ENCODE measurements at regions not wholly inside any gene's neighbourhood (a gene's known extent, or its start where the extent isn't known, plus 50 kb on each side); places are given as distances from the start of the nearest gene placed in this dataset.

DNA sequence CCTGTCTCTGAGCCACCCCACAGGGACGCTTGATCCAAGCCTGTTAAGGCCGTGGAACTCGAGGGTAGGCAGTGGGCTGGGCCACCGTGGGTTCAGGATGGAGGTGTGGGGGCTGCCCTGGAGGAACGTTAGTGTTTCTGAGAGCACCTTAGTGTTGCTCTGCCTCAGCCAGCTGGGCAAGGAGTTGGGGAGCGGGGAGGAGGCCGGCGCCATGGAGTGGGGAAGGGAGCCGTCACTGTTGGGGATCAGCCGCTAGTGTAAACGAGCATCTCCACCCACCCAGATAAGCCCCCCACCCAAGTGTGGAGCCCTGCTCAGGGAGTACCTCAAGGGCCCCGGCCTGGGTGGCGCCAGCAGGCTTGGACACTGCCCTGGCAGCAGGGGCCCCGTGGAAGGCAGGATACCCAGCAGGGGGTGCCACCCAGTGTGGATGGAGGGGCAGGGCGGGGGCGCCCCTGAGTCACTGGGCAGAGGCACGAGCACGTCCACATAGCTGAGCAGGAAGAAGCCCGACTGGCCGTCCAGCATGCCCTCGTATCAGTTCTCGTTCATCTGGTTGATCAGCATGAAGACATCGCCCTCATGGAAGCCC, 98.6 kb downstream of the KPNA2 start:
- DNase-seq (ENCODE audit: low read depth in 1 of 2, low spot score in 1 of 2): no peak
- Histone ChIP-seq H3K36me3 (no peaks in the 10 kb centered on the region), H3K9me3 (ENCODE audit: low read depth) (no peaks in the 10 kb centered on the region), H3K27ac (no peak overlapping the region), H3K4me3 (no peak overlapping the region), H3K27me3 (no peaks in the 10 kb centered on the region), H3K4me1 (ENCODE audit: low read depth) (peaks cover 15% of the 10 kb centered on the region)
- TF ChIP-seq, protein P1, sequence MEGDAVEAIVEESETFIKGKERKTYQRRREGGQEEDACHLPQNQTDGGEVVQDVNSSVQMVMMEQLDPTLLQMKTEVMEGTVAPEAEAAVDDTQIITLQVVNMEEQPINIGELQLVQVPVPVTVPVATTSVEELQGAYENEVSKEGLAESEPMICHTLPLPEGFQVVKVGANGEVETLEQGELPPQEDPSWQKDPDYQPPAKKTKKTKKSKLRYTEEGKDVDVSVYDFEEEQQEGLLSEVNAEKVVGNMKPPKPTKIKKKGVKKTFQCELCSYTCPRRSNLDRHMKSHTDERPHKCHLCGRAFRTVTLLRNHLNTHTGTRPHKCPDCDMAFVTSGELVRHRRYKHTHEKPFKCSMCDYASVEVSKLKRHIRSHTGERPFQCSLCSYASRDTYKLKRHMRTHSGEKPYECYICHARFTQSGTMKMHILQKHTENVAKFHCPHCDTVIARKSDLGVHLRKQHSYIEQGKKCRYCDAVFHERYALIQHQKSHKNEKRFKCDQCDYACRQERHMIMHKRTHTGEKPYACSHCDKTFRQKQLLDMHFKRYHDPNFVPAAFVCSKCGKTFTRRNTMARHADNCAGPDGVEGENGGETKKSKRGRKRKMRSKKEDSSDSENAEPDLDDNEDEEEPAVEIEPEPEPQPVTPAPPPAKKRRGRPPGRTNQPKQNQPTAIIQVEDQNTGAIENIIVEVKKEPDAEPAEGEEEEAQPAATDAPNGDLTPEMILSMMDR (IDR thresholded peaks at IDR 0.05; ENCODE audit: low read depth, low read length): no peak

- TF ChIP-seq, protein P1 (IDR thresholded peaks at IDR 0.05; ENCODE audit: low read depth, low read length): no peak
- Histone ChIP-seq H3K27me3 (no peaks in the 10 kb centered on the region), H3K9me3 (ENCODE audit: low read depth) (no peaks in the 10 kb centered on the region), H3K4me1 (ENCODE audit: low read depth) (peaks cover 9% of the 10 kb centered on the region), H3K36me3 (no peaks in the 10 kb centered on the region), H3K27ac (no peak overlapping the region), H3K4me3 (no peak overlapping the region)
- DNase-seq (ENCODE audit: low read depth in 1 of 2, low spot score in 1 of 2): no peak
Observed at GRCh38 chr17:68134731-68135130, 99.2 kb downstream of the KPNA2 start.

DNA sequence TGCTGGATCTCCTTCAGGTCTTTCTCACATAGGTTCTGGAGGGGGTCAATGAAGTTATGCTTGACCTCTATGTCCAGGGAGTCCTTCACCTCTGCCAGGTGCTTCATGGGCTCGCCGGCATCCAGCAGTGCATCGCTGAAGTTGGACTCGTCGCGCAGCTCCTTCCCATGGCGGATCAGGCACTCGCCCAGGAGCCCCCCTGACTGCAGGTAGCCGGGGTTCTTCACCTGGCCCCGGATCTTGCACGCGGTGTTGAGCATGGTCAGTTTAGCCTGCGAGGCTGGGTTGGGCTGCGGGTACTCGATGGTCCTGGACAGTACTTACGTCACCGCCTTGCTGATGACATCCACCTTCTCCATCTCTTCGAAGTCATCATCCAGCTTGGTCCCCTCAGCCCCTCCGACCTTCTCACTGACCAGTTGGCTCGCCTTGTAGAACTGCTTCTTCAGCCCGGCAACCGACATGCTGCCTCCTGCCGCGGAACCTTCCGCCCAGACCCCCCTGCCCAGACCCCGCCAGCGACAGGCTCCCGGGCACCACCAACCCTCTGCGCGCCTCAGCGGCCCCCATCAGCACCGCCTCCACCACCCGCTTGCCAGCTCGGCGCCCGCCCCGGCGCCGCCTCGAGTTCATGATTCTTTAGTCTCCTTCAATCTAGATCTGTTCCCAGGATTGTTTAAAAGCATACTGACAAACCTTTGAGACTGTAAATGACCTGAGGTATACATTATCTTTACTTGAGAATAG, 99.8 kb downstream of the KPNA2 start:
- no peaks in the 10 kb centered on the region for H3K36me3 ChIP-seq
- no peaks in the 10 kb centered on the region for H3K27me3 ChIP-seq
- no peak for DNase-seq (ENCODE audit: low read depth in 1 of 2, low spot score in 1 of 2)
- H3K4me1 ChIP-seq (ENCODE audit: low read depth): peaks cover 3% of the 10 kb centered on the region
- no peak overlapping the region for H3K27ac ChIP-seq
- H3K4me3 ChIP-seq: no peak overlapping the region
- no peaks in the 10 kb centered on the region for H3K9me3 ChIP-seq (ENCODE audit: low read depth)
- TF ChIP-seq, protein P1 (IDR thresholded peaks at IDR 0.05; ENCODE audit: low read depth, low read length): no peak

DNA sequence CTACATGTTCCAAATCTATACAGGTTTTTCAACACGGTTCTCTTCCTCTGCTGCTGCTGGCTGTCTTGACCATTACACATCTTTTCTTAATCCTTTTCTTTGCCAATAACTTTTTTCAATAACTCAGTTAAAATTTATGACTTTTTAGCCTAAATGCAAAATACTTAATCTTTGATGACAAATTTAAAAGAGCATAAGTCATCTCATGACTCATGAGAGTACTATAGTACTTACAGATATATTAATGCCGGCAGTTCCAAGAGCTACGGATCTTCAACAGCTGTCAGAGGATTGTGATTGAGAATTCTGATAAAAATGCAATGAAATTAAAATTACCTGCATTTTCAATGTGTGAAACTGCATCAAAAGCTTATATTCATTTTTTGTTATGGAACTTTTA, 105.5 kb downstream of the KPNA2 start:
- Histone ChIP-seq H3K4me3 (no peak overlapping the region), H3K27me3 (no peaks in the 10 kb centered on the region), H3K9me3 (ENCODE audit: low read depth) (no peaks in the 10 kb centered on the region), H3K27ac (no peak overlapping the region), H3K4me1 (ENCODE audit: low read depth) (no peaks in the 10 kb centered on the region), H3K36me3 (no peaks in the 10 kb centered on the region)
- DNase-seq (ENCODE audit: low read depth in 1 of 2, low spot score in 1 of 2): no peak
- TF ChIP-seq, protein P1 (IDR thresholded peaks at IDR 0.05; ENCODE audit: low read depth, low read length): no peak

- Histone ChIP-seq H3K9me3 (ENCODE audit: low read depth) (no peaks in the 10 kb centered on the region), H3K4me3 (no peak overlapping the region), H3K4me1 (ENCODE audit: low read depth) (no peaks in the 10 kb centered on the region), H3K36me3 (no peaks in the 10 kb centered on the region), H3K27me3 (no peaks in the 10 kb centered on the region), H3K27ac (no peak overlapping the region)
- TF ChIP-seq, protein P1 (IDR thresholded peaks at IDR 0.05; ENCODE audit: low read depth, low read length): no peak
- DNase-seq (ENCODE audit: low read depth in 1 of 2, low spot score in 1 of 2): no peak
Observed at GRCh38 chr17:68142595-68142994, 105.2 kb upstream of the AMZ2 start.
